ENCODE measurements at regions not wholly inside any gene's neighbourhood (a gene's known extent, or its start where the extent isn't known, plus 50 kb on each side); places are given as distances from the start of the nearest gene placed in this dataset.

GRCh38 chr18:56483386-56483785, 155.0 kb downstream of the TXNL1 start:
- TF ChIP-seq CTCF (IDR thresholded peaks at IDR 0.05), result no peak
- no peak for TF ChIP-seq POLR2A (IDR thresholded peaks at IDR 0.05)
